ENCODE measurements at regions not wholly inside any gene's neighbourhood (a gene's known extent, or its start where the extent isn't known, plus 50 kb on each side); places are given as distances from the start of the nearest gene placed in this dataset.
A peak's percentile ranks its signal among the peaks of the same experiment; 100 is the strongest.

DNA sequence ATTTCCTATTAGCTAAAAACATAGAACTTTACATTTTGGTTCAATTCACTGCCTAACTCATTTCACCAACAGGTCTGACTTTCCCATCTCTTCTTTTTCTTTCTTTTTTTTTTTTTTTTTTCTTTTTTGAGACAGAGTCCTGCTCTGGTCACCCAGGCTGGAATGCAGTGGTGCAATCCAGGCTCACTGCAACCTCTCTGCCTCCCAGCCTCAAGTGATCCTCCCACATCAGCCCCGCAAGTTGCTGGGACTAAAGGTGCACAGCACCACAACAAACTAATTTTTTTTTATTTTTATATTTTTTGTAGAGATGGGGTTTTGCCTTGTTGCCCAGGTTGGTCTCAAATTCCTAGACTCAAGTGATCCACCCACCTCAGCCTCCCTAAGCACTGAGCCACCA lies 57.8 kb upstream of the HNRNPA3 start:
- Histone ChIP-seq H3K36me3 (no peaks in the 10 kb centered on the region), H3K4me3 (ENCODE audit: low read depth, low read length) (no peak overlapping the region), H3K27ac (no peak overlapping the region), H3K9me3 (ENCODE audit: severe bottlenecking) (no peaks in the 10 kb centered on the region), H3K27me3 (ENCODE audit: insufficient read depth, low read depth, severe bottlenecking) (no peaks in the 10 kb centered on the region)
- DNase-seq: no peak
- TF ChIP-seq, protein P1, sequence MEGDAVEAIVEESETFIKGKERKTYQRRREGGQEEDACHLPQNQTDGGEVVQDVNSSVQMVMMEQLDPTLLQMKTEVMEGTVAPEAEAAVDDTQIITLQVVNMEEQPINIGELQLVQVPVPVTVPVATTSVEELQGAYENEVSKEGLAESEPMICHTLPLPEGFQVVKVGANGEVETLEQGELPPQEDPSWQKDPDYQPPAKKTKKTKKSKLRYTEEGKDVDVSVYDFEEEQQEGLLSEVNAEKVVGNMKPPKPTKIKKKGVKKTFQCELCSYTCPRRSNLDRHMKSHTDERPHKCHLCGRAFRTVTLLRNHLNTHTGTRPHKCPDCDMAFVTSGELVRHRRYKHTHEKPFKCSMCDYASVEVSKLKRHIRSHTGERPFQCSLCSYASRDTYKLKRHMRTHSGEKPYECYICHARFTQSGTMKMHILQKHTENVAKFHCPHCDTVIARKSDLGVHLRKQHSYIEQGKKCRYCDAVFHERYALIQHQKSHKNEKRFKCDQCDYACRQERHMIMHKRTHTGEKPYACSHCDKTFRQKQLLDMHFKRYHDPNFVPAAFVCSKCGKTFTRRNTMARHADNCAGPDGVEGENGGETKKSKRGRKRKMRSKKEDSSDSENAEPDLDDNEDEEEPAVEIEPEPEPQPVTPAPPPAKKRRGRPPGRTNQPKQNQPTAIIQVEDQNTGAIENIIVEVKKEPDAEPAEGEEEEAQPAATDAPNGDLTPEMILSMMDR (IDR thresholded peaks at IDR 0.05; ENCODE audit: low read depth, low read length): no peak

DNA sequence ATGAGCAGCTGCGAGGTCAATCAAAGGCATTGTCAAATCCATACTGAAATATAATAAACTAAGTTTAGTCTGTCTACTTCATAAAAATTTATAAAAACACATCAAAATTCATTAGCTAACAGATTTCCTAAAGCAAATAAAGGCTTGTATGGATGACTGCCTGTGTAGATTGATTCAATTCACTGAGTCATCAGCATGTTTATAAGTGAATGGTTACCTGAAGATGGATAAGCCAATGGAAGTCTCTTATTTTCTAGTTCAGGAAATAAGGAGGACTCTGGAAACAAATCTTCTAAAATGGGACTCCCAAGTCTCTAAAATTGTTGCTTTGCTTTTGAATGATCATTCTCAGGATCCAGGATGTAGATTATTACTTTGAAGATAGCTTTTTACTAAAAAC lies 57.0 kb upstream of the HNRNPA3 start:
- no peak for DNase-seq
- TF ChIP-seq, protein P1 (IDR thresholded peaks at IDR 0.05; ENCODE audit: low read depth, low read length): no peak
- H3K9me3 ChIP-seq (ENCODE audit: severe bottlenecking): no peaks in the 10 kb centered on the region
- H3K27ac ChIP-seq: no peak overlapping the region
- no peak overlapping the region for H3K4me3 ChIP-seq (ENCODE audit: low read depth, low read length)
- no peaks in the 10 kb centered on the region for H3K36me3 ChIP-seq
- H3K27me3 ChIP-seq (ENCODE audit: insufficient read depth, low read depth, severe bottlenecking): no peaks in the 10 kb centered on the region

DNA sequence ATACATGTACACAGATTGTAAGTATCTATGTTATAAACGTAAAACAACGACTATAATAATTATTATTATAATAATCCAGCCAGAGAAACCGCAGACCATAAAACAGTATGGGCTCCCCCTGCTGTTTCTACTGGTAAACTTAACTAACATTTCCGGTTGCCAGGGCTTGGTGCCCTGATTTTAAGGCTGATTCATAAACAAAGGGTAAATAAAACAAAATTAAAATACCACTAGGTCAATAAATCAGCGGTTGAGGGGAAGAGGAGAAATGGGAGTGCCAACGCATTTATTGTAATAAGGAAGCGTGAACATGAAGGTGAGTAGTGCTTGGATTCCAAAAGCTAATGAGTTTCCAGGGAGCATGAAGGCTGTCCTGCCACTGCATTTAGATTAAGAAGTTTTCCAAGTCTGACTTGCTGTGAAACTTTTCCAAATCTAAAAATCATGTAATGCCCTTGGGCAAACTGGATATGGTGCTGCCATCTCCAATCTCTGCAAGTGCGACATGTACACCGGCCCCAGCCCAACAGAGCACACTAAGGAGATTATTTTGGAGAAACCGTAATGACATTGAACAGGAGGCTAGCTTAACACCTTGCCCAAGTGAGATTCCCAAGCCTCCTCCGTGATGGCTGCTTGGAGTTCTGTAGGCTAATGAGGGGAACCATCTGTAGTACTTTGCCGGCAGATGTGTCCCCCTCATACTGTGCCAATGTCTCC lies 50.7 kb upstream of the HNRNPA3 start:
- TF ChIP-seq, protein P1 (IDR thresholded peaks at IDR 0.05; ENCODE audit: low read depth, low read length): peak; percentile 27; the same call in 1 of the 2 replicates
- Histone ChIP-seq H3K27me3 (ENCODE audit: insufficient read depth, low read depth, severe bottlenecking) (no peaks in the 10 kb centered on the region), H3K9me3 (ENCODE audit: severe bottlenecking) (no peaks in the 10 kb centered on the region), H3K4me3 (ENCODE audit: low read depth, low read length) (peak overlapping the region; percentile 35), H3K27ac (no peak overlapping the region), H3K36me3 (no peaks in the 10 kb centered on the region)
- DNase-seq: peak; percentile 44

All from WERI-Rb-1 (cell line).